Upper lobe of left lung (tissue), 6 donors: ENCODE measurements at regions not wholly inside any gene's neighbourhood (a gene's known extent, or its start where the extent isn't known, plus 50 kb on each side); places are given as distances from the start of the nearest gene placed in this dataset.

Experiments
- ATAC-seq, 2 donors: fragments of 200-7000 bp; cut with Tn5 transposase; one replicate each; pipeline ENCODE4 v1.9.1; 2022; ENCODE audit warnings: mild to moderate bottlenecking in 2 of 2, moderate library complexity in 2 of 2; ENCODE audit not compliant: low FRiP score in 2 of 2
- DNase-seq, 2 donors: peaks; one replicate each; pipeline ENCODE4 v3.0.0-alpha.2; 2019 to 2020
- H3K27ac ChIP-seq, 4 donors: fragments of 200-600 bp; sonication (generic); one replicate each; pipeline ENCODE4 v1.5.1; 2016 to 2019
- H3K27me3 ChIP-seq, 4 donors: fragments of 200-600 bp; sonication (generic); one replicate each; pipeline ENCODE4 v1.5.1; 2017 to 2019
- H3K36me3 ChIP-seq, 4 donors: fragments of 200-600 bp; sonication (generic); one replicate each; pipeline ENCODE4 v1.5.1; 2016 to 2019
- H3K4me1 ChIP-seq, 4 donors: fragments of 200-600 bp; sonication (generic); one replicate each; pipeline ENCODE4 v1.5.1; 2018 to 2019
- H3K4me3 ChIP-seq, 4 donors: fragments of 200-600 bp; sonication (generic); one replicate each; pipeline ENCODE4 v1.5.1; 2017 to 2019; ENCODE audit warnings: mild to moderate bottlenecking in 2 of 4, moderate library complexity in 1 of 4
- H3K9me3 ChIP-seq, 4 donors: fragments of 200-600 bp; sonication (generic); one replicate each; pipeline ENCODE4 v1.5.1; 2018 to 2019
- CTCF ChIP-seq, 6 experiments: fragments of 450-650 bp in 4 of 6; fragments of 200-600 bp in 2 of 6; sonication (generic) in 2 of 6; IDR thresholded peaks; one replicate each; pipeline ENCODE4 v1.5.1; 2016 to 2019; ENCODE audit warnings: antibody characterized with exemption in 6 of 6
- EP300 ChIP-seq, 4 donors: sonication (generic); formaldehyde crosslinking; IDR thresholded peaks; one replicate each; pipeline ENCODE4 v1.5.1; 2017; ENCODE audit warnings: antibody characterized with exemption in 4 of 4, control low read depth in 2 of 4
- POLR2A ChIP-seq, 4 donors: fragments of 450-650 bp; IDR thresholded peaks; one replicate each; pipeline ENCODE4 v1.5.1; 2016 to 2017; ENCODE audit warnings: antibody characterized with exemption in 4 of 4, mild to moderate bottlenecking in 2 of 4
- POLR2AphosphoS5 ChIP-seq, 2 donors: sonication (generic); formaldehyde crosslinking; IDR thresholded peaks; one replicate each; pipeline ENCODE4 v1.5.1; 2017; ENCODE audit warnings: antibody characterized with exemption in 2 of 2
- WGBS, 2 donors: methylation state at CpG; one replicate each; pipeline ENCODE4 v1.1.5; 2017 to 2018; 5-methylcytosine and 5-hydroxymethylcytosine counted together
- donor health status: DM: no; HTN: no; CAD: no; lungs with moderate emphysema.
- donor health status: DM: no; HTN: yes; CAD: no; lungs with severe emphysema.

GRCh38 chr2:194328456-194328855, 1328.6 kb upstream of the SLC39A10 start:
- no peak for ATAC-seq
- no peaks in the 10 kb centered on the region for H3K36me3 ChIP-seq
- DNase-seq, result peak in 1 of 2 donors; percentile 19
- 83 to 95% methylated on average over 6 to 7 of the region's 7 CpGs for WGBS, 2 donors
- H3K9me3 ChIP-seq, result peaks cover 0 to 6% (median 0%) of the 10 kb centered on the region in 4 donors
- H3K27me3 ChIP-seq, result no peaks in the 10 kb centered on the region
- H3K4me1 ChIP-seq, result no peaks in the 10 kb centered on the region
- TF ChIP-seq POLR2A (IDR thresholded peaks at IDR 0.05) (no peak), POLR2AphosphoS5 (IDR thresholded peaks at IDR 0.05) (no peak), CTCF (IDR thresholded peaks at IDR 0.05) (no peak), EP300 (IDR thresholded peaks at IDR 0.05) (no peak)
- H3K27ac ChIP-seq, result no peak overlapping the region
- H3K4me3 ChIP-seq, result no peak overlapping the region

GRCh38 chr2:194327196-194327888, 1329.7 kb upstream of the SLC39A10 start:
- ATAC-seq (peak in 1 of 2 donors; percentile 37), DNase-seq (peak in 1 of 2 donors; percentile 39)
- TF ChIP-seq CTCF (IDR thresholded peaks at IDR 0.05), result no peak
- Histone ChIP-seq H3K9me3 (peaks cover 0 to 6% (median 0%) of the 10 kb centered on the region in 4 donors), H3K4me1 (no peaks in the 10 kb centered on the region), H3K4me3 (no peak overlapping the region), H3K27ac (no peak overlapping the region), H3K36me3 (no peaks in the 10 kb centered on the region), H3K27me3 (no peaks in the 10 kb centered on the region)
- WGBS, 2 donors, result 90 to 91% methylated on average over 23 to 24 of the region's 25 CpGs

GRCh38 chr2:194323740-194324139, 1333.3 kb upstream of the SLC39A10 start:
- Histone ChIP-seq H3K27me3 (no peaks in the 10 kb centered on the region), H3K27ac (no peak overlapping the region), H3K4me3 (no peak overlapping the region), H3K9me3 (peaks cover 0 to 6% (median 0%) of the 10 kb centered on the region in 4 donors), H3K4me1 (no peaks in the 10 kb centered on the region), H3K36me3 (no peaks in the 10 kb centered on the region)
- DNase-seq, result no peak
- no peak for ATAC-seq
- no peak for TF ChIP-seq POLR2A (IDR thresholded peaks at IDR 0.05)
- no peak for TF ChIP-seq EP300 (IDR thresholded peaks at IDR 0.05)
- no peak for TF ChIP-seq CTCF (IDR thresholded peaks at IDR 0.05)
- TF ChIP-seq POLR2AphosphoS5 (IDR thresholded peaks at IDR 0.05), result no peak
- 78 to 85% methylated on average over 1 of the region's 1 CpG for WGBS, 2 donors

GRCh38 chr2:194320520-194320919, 1336.5 kb upstream of the SLC39A10 start:
- H3K9me3 ChIP-seq, result no peaks in the 10 kb centered on the region
- 62 to 65% methylated on average over 2 of the region's 2 CpGs for WGBS, 2 donors
- no peak for ATAC-seq
- H3K4me3 ChIP-seq, result no peak overlapping the region
- TF ChIP-seq CTCF (IDR thresholded peaks at IDR 0.05) (no peak), EP300 (IDR thresholded peaks at IDR 0.05) (no peak), POLR2A (IDR thresholded peaks at IDR 0.05) (no peak), POLR2AphosphoS5 (IDR thresholded peaks at IDR 0.05) (no peak)
- no peaks in the 10 kb centered on the region for H3K4me1 ChIP-seq
- H3K36me3 ChIP-seq, result no peaks in the 10 kb centered on the region
- no peaks in the 10 kb centered on the region for H3K27me3 ChIP-seq
- no peak for DNase-seq
- H3K27ac ChIP-seq, result no peak overlapping the region
